Astrocyte of the spinal cord (primary cell): ENCODE measurements at regions not wholly inside any gene's neighbourhood (a gene's known extent, or its start where the extent isn't known, plus 50 kb on each side); places are given as distances from the start of the nearest gene placed in this dataset.

Experiments used
- DNase-seq: peaks from one replicate; pipeline ENCODE4 v3.0.0; 2011; ENCODE audit warnings: low read depth, low spot score
- H3K4me3 ChIP-seq: 2 replicates; pipeline ENCODE4 v1.5.1; 2011; ENCODE audit warnings: low read depth, mild to moderate bottlenecking, low read length, moderate library complexity
- CTCF ChIP-seq: IDR thresholded peaks from 2 replicates; pipeline ENCODE4 v1.5.1; 2012; ENCODE audit warnings: low read depth, mild to moderate bottlenecking, low read length, inconsistent platforms
- in situ Hi-C: cut with HindIII; loops from 2 replicates; pipeline ENCODE4 v1.10.0; 2017; ENCODE audit warnings: low sequenced_read_pairs

DNA sequence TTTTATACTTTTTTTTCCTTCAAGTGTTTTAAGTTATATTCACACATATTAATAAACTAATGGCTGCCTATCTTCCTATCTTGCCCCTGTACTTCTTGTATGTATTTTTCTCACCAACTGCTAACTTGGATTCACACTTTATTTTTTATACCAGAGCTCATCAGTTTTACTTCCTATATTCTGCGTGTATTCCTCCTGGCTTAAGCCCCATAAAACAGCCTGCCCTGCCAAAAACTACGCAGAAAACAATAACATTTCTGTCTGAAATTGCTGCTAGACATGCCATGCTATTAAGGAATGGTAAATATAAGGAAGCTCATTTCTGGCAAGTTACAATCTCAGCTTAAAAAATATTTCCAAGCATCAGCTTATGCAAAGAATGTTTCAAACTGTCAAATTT lies 172.3 kb downstream of the UBE2E3 start:
- TF ChIP-seq CTCF = no peak
- H3K4me3 ChIP-seq = no peak overlapping the region
- in situ Hi-C loops = no loop called here
- DNase-seq = no peak

GRCh38 chr2:181153886-181154285 lies 173.5 kb downstream of the UBE2E3 start:
- no peak overlapping the region for H3K4me3 ChIP-seq
- in situ Hi-C loops = no loop called here
- peak; percentile 55 for DNase-seq
- no peak for TF ChIP-seq CTCF

DNA sequence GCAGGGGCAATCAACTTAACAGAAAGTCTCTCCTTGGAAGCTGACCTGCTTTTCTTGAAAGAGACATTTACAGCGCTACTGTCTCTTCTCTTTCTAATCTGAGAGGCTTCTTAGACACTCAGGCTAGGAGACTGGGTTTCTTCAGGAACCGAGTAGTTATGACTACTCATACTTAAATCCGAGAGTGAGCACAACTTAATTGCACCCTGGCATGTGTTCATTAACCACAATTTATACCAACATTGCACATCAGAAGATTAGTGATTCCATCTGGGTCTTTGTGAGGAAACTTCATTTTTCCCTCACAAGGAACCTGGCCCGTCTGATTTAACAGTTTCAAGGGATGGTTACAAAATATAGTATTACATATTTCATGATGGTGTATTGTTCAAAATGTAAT lies 176.9 kb downstream of the UBE2E3 start:
- in situ Hi-C loops = no loop called here
- TF ChIP-seq CTCF = no peak
- no peak overlapping the region for H3K4me3 ChIP-seq
- no peak for DNase-seq

DNA sequence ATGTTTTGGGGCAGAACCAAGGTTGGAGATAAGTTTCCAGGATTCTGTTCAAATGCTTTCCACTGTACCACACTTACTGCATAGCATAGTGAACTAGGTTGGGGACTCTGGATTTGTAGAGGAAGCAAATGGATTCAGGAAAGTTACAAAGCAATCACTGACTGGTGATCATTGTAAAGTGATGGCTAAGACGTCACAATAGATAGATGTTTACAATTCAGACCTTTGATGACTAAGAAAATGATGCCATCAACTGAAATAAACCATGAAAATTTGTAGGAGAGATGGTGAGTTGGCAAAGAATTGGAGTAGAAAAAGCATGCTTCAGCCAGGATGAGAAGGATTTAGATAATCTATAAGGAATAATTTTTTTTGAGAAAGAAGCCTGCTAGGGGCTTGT lies 178.0 kb downstream of the UBE2E3 start:
- TF ChIP-seq CTCF = no peak
- DNase-seq = no peak
- no peak overlapping the region for H3K4me3 ChIP-seq
- in situ Hi-C loops = no loop called here

GRCh38 chr2:181161615-181162014 lies 181.2 kb downstream of the UBE2E3 start:
- H3K4me3 ChIP-seq = no peak overlapping the region
- in situ Hi-C loops = no loop called here
- TF ChIP-seq CTCF = no peak
- DNase-seq = no peak

GRCh38 chr2:181163139-181163538 lies 182.7 kb downstream of the UBE2E3 start:
- no peak for DNase-seq
- TF ChIP-seq CTCF = no peak
- in situ Hi-C loops = no loop called here
- no peak overlapping the region for H3K4me3 ChIP-seq

DNA sequence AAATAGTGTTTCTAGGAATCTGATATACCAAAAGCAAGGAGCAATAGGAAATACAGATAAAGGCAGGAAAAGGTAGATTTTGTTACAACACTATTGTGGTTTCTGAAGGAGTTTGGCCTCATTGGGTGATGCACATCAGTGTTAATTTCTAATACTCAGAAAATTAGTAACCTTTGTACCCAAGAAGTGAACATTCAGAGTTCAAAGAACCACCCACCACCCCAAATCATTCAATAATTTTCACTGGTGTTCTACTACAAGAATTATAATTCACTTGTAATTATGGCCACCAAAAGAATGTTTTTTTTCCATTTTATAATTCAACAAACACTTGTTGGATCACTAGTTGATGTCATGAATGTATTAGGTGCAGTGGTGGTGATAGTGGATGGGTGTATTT lies 183.3 kb downstream of the UBE2E3 start:
- H3K4me3 ChIP-seq = no peak overlapping the region
- DNase-seq = no peak
- TF ChIP-seq CTCF = no peak
- in situ Hi-C loops = no loop called here
